ENCODE measurements at regions not wholly inside any gene's neighbourhood (a gene's known extent, or its start where the extent isn't known, plus 50 kb on each side); places are given as distances from the start of the nearest gene placed in this dataset.
"Not testable (repeated sequence)": the region's sequence is repeated elsewhere in the genome, so short reads cannot be mapped to it uniquely, and the experiment has no call there.

DNA sequence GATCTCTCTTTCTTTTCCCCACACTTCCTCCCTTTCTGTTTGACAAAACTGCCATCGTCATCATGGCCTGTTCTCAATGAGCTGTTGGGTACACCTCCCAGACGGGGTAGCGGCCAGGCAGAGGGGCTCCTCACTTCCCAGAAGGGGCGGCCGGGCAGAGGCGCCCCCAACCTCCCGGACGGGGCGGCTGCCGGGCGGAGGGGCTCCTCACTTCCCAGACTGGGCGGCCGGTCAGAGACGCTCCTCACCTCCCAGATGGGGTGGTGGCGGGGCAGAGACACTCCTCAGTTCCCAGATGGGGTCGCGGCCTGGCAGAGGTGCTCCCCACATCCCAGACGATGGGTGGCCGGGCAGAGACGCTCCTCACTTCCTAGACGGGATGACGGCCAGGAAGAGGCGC, 184.3 kb upstream of the FRMD6 start:
- TF ChIP-seq GABPA (IDR thresholded peaks at IDR 0.05; ENCODE audit: borderline replicate concordance, insufficient read depth, low read length); SP4 (IDR thresholded peaks at IDR 0.05; ENCODE audit: low read length); TCF12 (IDR thresholded peaks at IDR 0.05; ENCODE audit: low read depth, low read length); CTCF (IDR thresholded peaks at IDR 0.05; ENCODE audit: control extremely low read depth in 1 of 3, insufficient read depth in 1 of 3, low read depth in 1 of 3, low read length in 3 of 3); EZH2 (IDR thresholded peaks at IDR 0.05; ENCODE audit: low read depth, low read length, severe bottlenecking); RAD21 (IDR thresholded peaks at IDR 0.05 in 1 of 2, conservative IDR thresholded peaks at IDR 0.05 in 1 of 2; ENCODE audit: low read depth in 2 of 2, low read length in 2 of 2); CEBPB (IDR thresholded peaks at IDR 0.05; ENCODE audit: low read depth, low read length); CREB1 (IDR thresholded peaks at IDR 0.05): not testable (repeated sequence)

Measured in H1 (cell line).